GM12878 (cell line): ENCODE measurements at regions not wholly inside any gene's neighbourhood (a gene's known extent, or its start where the extent isn't known, plus 50 kb on each side); places are given as distances from the start of the nearest gene placed in this dataset.

ENCODE experiments used
- ATAC-seq: fragments of 200-7000 bp; cut with Tn5 transposase; 3 replicates; pipeline ENCODE4 v1.9.1; 2020; ENCODE audit warnings: mild to moderate bottlenecking, moderate library complexity
- BruUV-seq: library from RNA; stranded (reverse); fragments of 400-500 nt; replicated peaks from 2 replicates; lab custom pipeline; 2021; lab: Mats Ljungman, UMichigan
- CTCF ChIA-PET: fragments of 300-600 bp; sonication (Branson Sonifier 250); formaldehyde crosslinking; extraction: SDS; loops from one replicate; lab custom pipeline; 2021; ENCODE audit warnings: inconsistent platforms; lab: Yijun Ruan, JAX
- POLR2A ChIA-PET: fragments of 350-600 bp; formaldehyde crosslinking; extraction: SDS; loops from one replicate; lab custom pipeline; 2021; ENCODE audit warnings: inconsistent platforms; lab: Charles Lee
- RAD21 ChIA-PET: fragments of 300-600 bp; sonication (Branson Sonifier 250); formaldehyde crosslinking; loops from one replicate; lab custom pipeline; 2023; ENCODE audit warnings: antibody characterized with exemption; ENCODE audit not compliant: unreplicated experiment; lab: Charles Lee
- SMC1A ChIA-PET: fragments of 300-600 bp; sonication (Branson Sonifier 250); formaldehyde crosslinking; loops from one replicate; lab custom pipeline; 2023; ENCODE audit not compliant: unreplicated experiment, uncharacterized antibody; lab: Charles Lee
- DNase-seq: peaks from one replicate; pipeline ENCODE4 v3.0.0-alpha.2; 2011; ENCODE audit warnings: low read depth, low spot score
- FAIRE-seq: peaks from 3 replicates; lab custom pipeline; 2011; peaks lifted over from hg19 to GRCh38; lab: Jason Lieb, UNC
- H2AFZ ChIP-seq: 2 replicates; pipeline ENCODE4 v1.6.0; 2011; ENCODE audit warnings: low read depth, low read length, control low read depth; ENCODE audit not compliant: control insufficient read depth
- H3K27ac ChIP-seq: 2 replicates; pipeline ENCODE4 v1.5.1; 2011; ENCODE audit warnings: control low read depth; ENCODE audit not compliant: control insufficient read depth, insufficient read depth
- H3K27me3 ChIP-seq, 2 experiments: replicated peaks in 1 of 2; 2 replicates each; pipeline versions ENCODE4 v1.6.0 to v1.6.1; 2011; ENCODE audit warnings: low read length in 1 of 2; ENCODE audit not compliant: control insufficient read depth in 2 of 2, insufficient read depth in 2 of 2
- H3K36me3 ChIP-seq, 2 experiments: 2 replicates each; pipeline ENCODE4 v1.5.1; 2011; ENCODE audit warnings: low read length in 1 of 2; ENCODE audit not compliant: control insufficient read depth in 2 of 2, insufficient read depth in 2 of 2
- H3K4me1 ChIP-seq: 2 replicates; pipeline ENCODE4 v1.6.1; 2011; ENCODE audit warnings: mild to moderate bottlenecking, low read length, moderate library complexity, mixed read lengths; ENCODE audit not compliant: control insufficient read depth, insufficient read depth
- H3K4me2 ChIP-seq: 2 replicates; pipeline ENCODE4 v1.6.0; 2011; ENCODE audit warnings: control low read depth; ENCODE audit not compliant: control insufficient read depth, insufficient read depth
- H3K4me3 ChIP-seq: fragments of 200-600 bp; sonication (generic); 2 replicates; pipeline ENCODE4 v1.5.1; 2016
- H3K79me2 ChIP-seq: 2 replicates; pipeline ENCODE4 v1.6.0; 2011; ENCODE audit warnings: low read length; ENCODE audit not compliant: control insufficient read depth, insufficient read depth
- H3K9ac ChIP-seq: 2 replicates; pipeline ENCODE4 v1.8.0; 2011; ENCODE audit warnings: low read length, control low read depth, mixed read lengths; ENCODE audit not compliant: control insufficient read depth, insufficient read depth
- H3K9me3 ChIP-seq: replicated peaks from 3 replicates; pipeline ENCODE4 v1.5.1; 2011; ENCODE audit warnings: mild to moderate bottlenecking, low read length; ENCODE audit not compliant: control insufficient read depth, insufficient read depth
- H4K20me1 ChIP-seq: 2 replicates; pipeline ENCODE4 v1.6.0; 2011; ENCODE audit not compliant: control insufficient read depth, insufficient read depth
- BCL11A ChIP-seq: IDR thresholded peaks from 2 replicates; pipeline ENCODE4 v1.6.1; 2011; ENCODE audit warnings: low read depth, low read length
- BRCA1 ChIP-seq: IDR thresholded peaks from 2 replicates; pipeline ENCODE4 v1.6.1; 2011; ENCODE audit warnings: low read depth, low read length, improper control_type of control experiment
- IRF4 ChIP-seq: IDR thresholded peaks from 2 replicates; pipeline ENCODE4 v1.6.1; 2011; ENCODE audit warnings: low read depth, low read length
- MTA3 ChIP-seq: IDR thresholded peaks from 2 replicates; pipeline ENCODE4 v1.6.1; 2012; ENCODE audit warnings: low read length, inconsistent platforms, borderline replicate concordance
- PKNOX1 ChIP-seq: fragments of 450-650 bp; IDR thresholded peaks from 2 replicates; pipeline ENCODE4 v1.6.1; 2016; ENCODE audit warnings: mild to moderate bottlenecking
- RAD51 ChIP-seq: fragments of 450-650 bp; IDR thresholded peaks from 2 replicates; pipeline ENCODE4 v1.6.1; 2016; ENCODE audit warnings: moderate library complexity, mild to moderate bottlenecking, inconsistent platforms
- REST ChIP-seq: IDR thresholded peaks from 2 replicates; pipeline ENCODE4 v1.6.1; 2012; ENCODE audit warnings: mild to moderate bottlenecking, low read depth, low read length
- ZBTB33 ChIP-seq: fragments of 450-650 bp; IDR thresholded peaks from 2 replicates; pipeline ENCODE4 v1.6.1; 2017; ENCODE audit warnings: mild to moderate bottlenecking
- ZNF207 ChIP-seq: fragments of 450-650 bp; IDR thresholded peaks from 2 replicates; pipeline ENCODE4 v1.6.1; 2014; ENCODE audit warnings: antibody characterized with exemption, mild to moderate bottlenecking, borderline replicate concordance
- ZSCAN29 ChIP-seq: fragments of 450-650 bp; IDR thresholded peaks from 2 replicates; pipeline ENCODE4 v1.6.1; 2017; ENCODE audit warnings: mild to moderate bottlenecking, moderate library complexity
- WGBS: methylation state at CpG from one replicate; pipeline ENCODE4 v1.1.6; 2016; ENCODE audit warnings: low lambda C conversion rate; ENCODE audit not compliant: insufficient replicate concordance, insufficient coverage; ENCODE audit errors: missing lambda C conversion rate; 5-methylcytosine and 5-hydroxymethylcytosine counted together
- in situ Hi-C: fragments of 300-500 bp; cut with MboI; formaldehyde crosslinking; loops from 9 replicates; pipeline ENCODE4 v1.14.3; 2018; ENCODE audit warnings: mixed read lengths
- intact Hi-C: fragments of 100-400 bp; cut with micrococcal nuclease; formaldehyde crosslinking; loops from one replicate; pipeline ENCODE4 v1.14.2; 2022; ENCODE audit not compliant: unreplicated experiment

GRCh38 chr4:30172416-30172815 lies 547.8 kb upstream of the PCDH7 start (continued):
- TF ChIP-seq ZNF207 (no peak), BCL11A (no peak), MTA3 (no peak), ZSCAN29 (no peak), BRCA1 (no peak), ZBTB33 (no peak), RAD51 (no peak)

- DNase-seq (no peak), ATAC-seq (no peak), FAIRE-seq (no peak)
- in situ Hi-C loops = no loop called here
- no peak overlapping the region for H3K4me3 ChIP-seq
- H3K36me3 ChIP-seq = no peaks in the 10 kb centered on the region
- H3K27ac ChIP-seq = no peak overlapping the region
- no peak overlapping the region for H2AFZ ChIP-seq
- H4K20me1 ChIP-seq = no peaks in the 10 kb centered on the region
- TF ChIP-seq PKNOX1 (no peak), REST (no peak), IRF4 (no peak)
- ChIA-PET CTCF (no interaction called here), POLR2A (no interaction called here), SMC1A (no interaction called here), RAD21 (no interaction called here)
- no peak overlapping the region for H3K9ac ChIP-seq
- no peaks in the 10 kb centered on the region for H3K9me3 ChIP-seq
- BruUV-seq = no TSS peak
- 31% methylated on average over 4 of the region's 4 CpGs for WGBS
- no peak overlapping the region for H3K4me2 ChIP-seq
- no peaks in the 10 kb centered on the region for H3K27me3 ChIP-seq
- intact Hi-C loops = no loop called here
- no peaks in the 10 kb centered on the region for H3K4me1 ChIP-seq
- H3K79me2 ChIP-seq = no peaks in the 10 kb centered on the region
Measured at GRCh38 chr4:30181512-30181911, 538.7 kb upstream of the PCDH7 start.
